ENCODE measurements at regions not wholly inside any gene's neighbourhood (a gene's known extent, or its start where the extent isn't known, plus 50 kb on each side); places are given as distances from the start of the nearest gene placed in this dataset.

DNA sequence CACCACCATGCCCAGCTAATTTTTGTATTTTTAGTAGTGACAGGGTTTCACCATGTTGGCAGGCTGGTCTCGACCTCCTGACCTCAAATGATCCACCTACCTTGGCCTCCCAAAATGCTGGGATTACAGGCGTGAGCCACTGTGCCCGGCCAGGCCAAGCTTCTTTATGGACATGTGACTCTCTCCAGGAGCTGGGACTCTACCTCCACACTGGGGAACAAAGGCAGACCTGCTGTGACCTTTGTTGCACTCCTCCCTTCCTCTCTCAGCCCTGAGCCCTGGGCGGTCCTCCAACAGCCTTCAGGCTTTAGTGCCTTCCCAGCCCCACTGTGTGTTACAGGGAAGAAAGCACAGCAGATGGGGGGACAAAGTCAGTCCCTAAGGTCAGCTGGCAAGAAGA is 55.0 kb upstream of the DUSP5 start:
- ATAC-seq: no peak

DNA sequence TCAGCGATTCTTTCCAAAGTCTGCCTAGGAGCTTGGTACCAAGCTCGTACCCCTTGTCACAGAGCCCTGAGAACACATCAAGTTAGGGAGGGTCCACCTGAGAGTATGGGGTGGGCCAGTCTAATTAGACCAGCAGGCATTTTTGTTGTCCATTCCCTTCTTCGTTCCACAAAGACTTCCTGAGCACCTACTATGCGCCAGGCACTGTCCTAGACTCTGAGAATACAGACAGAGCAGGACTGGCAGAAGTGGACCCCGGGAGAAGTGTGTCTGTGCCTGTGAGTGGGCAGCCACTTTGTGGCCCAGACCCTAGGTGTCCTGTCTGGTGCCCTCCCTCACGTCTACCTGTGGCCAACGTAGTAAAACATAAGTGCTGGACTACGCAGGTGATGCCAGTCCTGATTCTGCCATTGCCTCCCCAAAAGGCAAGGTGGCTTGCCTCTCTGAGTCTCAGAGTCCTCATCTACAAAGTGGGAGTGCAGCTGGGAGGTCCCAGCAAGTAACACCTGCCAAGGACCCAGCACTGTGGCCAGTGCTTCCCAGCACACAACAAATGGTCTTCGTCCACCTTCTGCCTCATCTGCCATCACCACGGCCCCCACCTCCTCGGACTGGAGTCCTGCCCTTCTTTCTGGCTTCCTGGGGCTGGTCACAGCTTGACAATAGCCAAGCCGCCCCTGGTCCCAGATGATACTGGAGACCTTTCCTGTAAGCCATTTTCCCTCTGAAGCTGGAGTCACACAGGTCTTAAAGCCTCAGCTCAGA is 54.3 kb upstream of the DUSP5 start:
- ATAC-seq: no peak

DNA sequence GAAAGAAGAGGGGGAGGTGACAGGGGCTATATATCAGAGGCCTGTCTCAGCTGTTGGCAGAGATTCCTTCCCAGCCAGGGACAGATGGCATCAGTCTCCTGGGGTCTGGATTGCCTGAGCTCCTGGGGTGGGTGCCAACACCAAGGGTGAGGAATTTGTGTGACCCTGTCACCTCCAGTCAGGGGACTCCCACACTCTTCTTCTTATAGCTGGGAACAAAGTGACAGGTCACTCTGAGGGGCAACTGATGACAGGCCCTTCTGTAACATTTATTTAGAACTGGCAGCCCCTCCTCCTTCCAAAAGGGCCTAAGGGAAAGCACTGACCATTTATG is 53.7 kb upstream of the DUSP5 start:
- ATAC-seq: no peak

DNA sequence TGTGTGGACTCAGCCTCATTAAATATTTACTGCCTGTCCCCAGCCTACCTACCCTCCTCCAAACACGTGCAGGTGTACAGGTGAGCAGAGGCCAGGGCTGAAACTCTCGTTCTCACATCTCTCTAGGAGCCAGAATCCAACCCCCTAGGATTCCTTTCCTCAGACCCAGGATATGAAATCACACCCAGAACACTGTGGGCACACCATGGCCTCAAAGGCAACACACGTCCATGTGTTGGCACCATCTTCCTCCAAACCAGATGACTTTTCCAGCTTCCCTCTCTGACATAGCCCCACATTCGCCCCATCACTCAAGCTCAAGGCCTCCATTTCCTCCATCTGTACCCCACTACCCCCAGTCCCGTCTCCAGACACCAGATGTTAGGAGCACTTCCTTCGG is 51.8 kb upstream of the DUSP5 start:
- ATAC-seq: no peak

DNA sequence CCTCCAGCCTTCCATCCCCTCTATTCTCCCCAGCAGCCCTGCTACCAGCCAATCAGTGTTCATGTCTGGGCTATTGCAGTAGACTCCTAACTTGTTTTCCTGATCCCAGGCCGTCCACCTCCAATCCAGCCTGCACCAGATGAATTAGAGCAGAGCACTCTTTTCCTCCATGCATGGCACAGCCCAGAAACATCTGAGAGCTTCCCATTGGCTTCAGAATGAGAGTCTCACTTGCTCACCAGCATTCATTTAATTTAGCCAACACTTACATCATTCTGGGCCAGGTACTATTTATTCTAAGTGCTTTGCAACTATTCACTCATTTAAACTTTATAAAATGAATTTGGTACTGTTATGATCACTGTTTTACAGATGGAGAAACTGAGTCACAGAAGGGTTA is 51.4 kb upstream of the DUSP5 start:
- ATAC-seq: no peak

DNA sequence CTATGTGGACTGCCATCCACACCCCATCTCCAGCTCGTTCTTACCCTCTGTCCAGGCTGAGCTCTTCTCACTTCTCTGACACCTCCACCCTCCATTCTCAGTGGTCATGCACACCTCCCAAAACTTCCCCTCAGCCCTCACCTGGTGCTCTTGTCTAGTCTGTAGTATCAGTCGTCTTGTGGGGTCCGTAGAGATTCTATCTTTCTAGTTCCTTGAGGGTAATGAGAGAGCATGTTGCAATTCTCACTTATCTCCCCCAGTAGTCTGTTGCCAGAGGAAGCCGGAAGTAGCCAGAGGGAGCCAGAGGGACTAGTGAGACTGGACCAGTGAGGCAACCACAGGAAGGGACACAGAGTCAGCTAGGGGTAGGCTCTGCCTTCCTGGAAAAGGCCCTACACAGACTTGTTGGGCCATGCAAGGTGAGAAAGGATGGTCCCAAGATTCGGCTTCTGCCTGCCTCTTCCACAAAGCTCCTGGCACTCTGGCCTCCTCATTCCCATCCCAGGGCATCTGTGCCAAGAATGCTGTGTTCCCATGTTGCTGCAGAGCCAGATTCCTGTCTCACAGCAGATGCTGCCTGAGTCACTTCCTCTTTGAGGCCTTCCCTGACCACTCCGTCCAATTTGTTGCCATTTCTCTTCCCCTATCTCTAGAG is 50.6 kb upstream of the DUSP5 start:
- ATAC-seq: peak; percentile 56

DNA sequence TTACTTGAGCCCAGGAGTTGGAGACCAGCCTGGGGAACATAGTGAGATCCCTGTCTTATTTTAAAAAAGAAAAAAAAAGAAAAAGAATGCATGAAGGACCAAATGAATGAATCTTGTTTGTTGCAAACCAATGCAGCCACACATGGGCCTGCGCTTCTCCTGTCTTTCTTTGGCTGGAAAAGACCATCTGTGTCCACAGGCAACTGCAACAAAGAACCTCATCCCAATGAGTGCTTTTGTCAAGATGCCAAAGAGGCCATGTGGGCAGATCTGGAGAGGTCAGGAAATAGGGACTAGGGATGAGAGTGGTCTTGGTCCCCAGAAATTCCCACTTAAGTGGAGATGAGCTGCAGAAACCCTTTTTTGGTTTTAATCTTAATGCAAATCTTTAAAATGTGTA is 49.8 kb upstream of the DUSP5 start:
- ATAC-seq: no peak
